WTC11 (cell line): ENCODE measurements at regions not wholly inside any gene's neighbourhood (a gene's known extent, or its start where the extent isn't known, plus 50 kb on each side); places are given as distances from the start of the nearest gene placed in this dataset.

Source experiments
- ATAC-seq: fragments of 200-7000 bp; cut with Tn5 transposase; 2 replicates; pipeline ENCODE4 v1.10.0; 2021; ENCODE audit warnings: mild to moderate bottlenecking, moderate library complexity
- CTCF ChIA-PET: fragments of 300-600 bp; sonication (Branson Sonifier 250); formaldehyde crosslinking; loops from one replicate; lab custom pipeline; 2021; ENCODE audit warnings: antibody characterized with exemption; lab: Charles Lee
- POLR2A ChIA-PET: fragments of 350-600 bp; sonication (Branson Sonifier 250); formaldehyde crosslinking; loops from one replicate; lab custom pipeline; 2021; ENCODE audit warnings: antibody characterized with exemption; lab: Charles Lee
- DNase-seq: peaks from one replicate; pipeline ENCODE4 v3.0.0; 2021; ENCODE audit warnings: low spot score
- H3K27ac Mint-ChIP-seq: 2 replicates; pipeline ENCODE4 v1.8.0; 2021; ENCODE audit warnings: mixed read lengths
- H3K27me3 Mint-ChIP-seq: 2 replicates; pipeline ENCODE4 v1.8.0; 2021; ENCODE audit warnings: low read depth, mild to moderate bottlenecking, moderate library complexity, mixed read lengths
- H3K36me3 Mint-ChIP-seq: 2 replicates; pipeline ENCODE4 v1.8.0; 2021; ENCODE audit warnings: mixed read lengths
- H3K4me1 Mint-ChIP-seq: 2 replicates; pipeline ENCODE4 v1.8.0; 2022; ENCODE audit warnings: mixed read lengths
- H3K4me3 Mint-ChIP-seq: 2 replicates; pipeline ENCODE4 v1.8.0; 2021; ENCODE audit warnings: mild to moderate bottlenecking, moderate library complexity, mixed read lengths
- H3K9me3 Mint-ChIP-seq: 2 replicates; pipeline ENCODE4 v1.8.0; 2021; ENCODE audit warnings: mixed read lengths
- CREM ChIP-seq: sonication (generic); formaldehyde crosslinking; IDR thresholded peaks from 2 replicates; pipeline ENCODE4 v1.8.1; 2022; ENCODE audit warnings: mild to moderate bottlenecking, missing genetic modification reagents, moderate library complexity
- E2F5 ChIP-seq: sonication (generic); formaldehyde crosslinking; IDR thresholded peaks from 2 replicates; pipeline ENCODE4 v1.8.1; 2022; ENCODE audit warnings: mild to moderate bottlenecking, moderate library complexity, missing genetic modification reagents
- FOXK1 ChIP-seq: sonication (generic); formaldehyde crosslinking; IDR thresholded peaks from 2 replicates; pipeline ENCODE4 v1.8.0; 2022; ENCODE audit warnings: mild to moderate bottlenecking, moderate library complexity, missing genetic modification reagents
- GABPB1 ChIP-seq: sonication (generic); formaldehyde crosslinking; IDR thresholded peaks from 2 replicates; pipeline ENCODE4 v1.8.1; 2023; ENCODE audit warnings: mild to moderate bottlenecking, missing genetic modification reagents
- GTF2I ChIP-seq: fragments of 250-450 bp; sonication (Bioruptor Pico); conservative IDR thresholded peaks from 2 replicates; pipeline ENCODE4 v1.4.0; 2021; ENCODE audit warnings: mild to moderate bottlenecking
- JAZF1 ChIP-seq: fragments of 250-450 bp; sonication (Bioruptor Pico); IDR thresholded peaks from 2 replicates; pipeline ENCODE4 v1.9.0; 2021; ENCODE audit warnings: moderate library complexity, mild to moderate bottlenecking, inconsistent platforms
- MLX ChIP-seq: sonication (generic); formaldehyde crosslinking; IDR thresholded peaks from 2 replicates; pipeline ENCODE4 v1.8.1; 2023; ENCODE audit warnings: mild to moderate bottlenecking, missing genetic modification reagents, moderate library complexity
- MXD4 ChIP-seq: fragments of 250-450 bp; sonication (Bioruptor Pico); IDR thresholded peaks from 2 replicates; pipeline ENCODE4 v1.8.0; 2021; ENCODE audit warnings: mild to moderate bottlenecking, moderate library complexity, borderline replicate concordance
- RORB ChIP-seq: fragments of 250-450 bp; sonication (Bioruptor Pico); IDR thresholded peaks from 2 replicates; pipeline ENCODE4 v1.9.0; 2021; ENCODE audit warnings: mild to moderate bottlenecking
- SMAD4 ChIP-seq: sonication (generic); formaldehyde crosslinking; IDR thresholded peaks from 2 replicates; pipeline ENCODE4 v1.8.0; 2022; ENCODE audit warnings: mild to moderate bottlenecking, missing genetic modification reagents
- SOX15 ChIP-seq: fragments of 250-450 bp; sonication (Bioruptor Pico); IDR thresholded peaks from 2 replicates; pipeline ENCODE4 v1.9.0; 2021; ENCODE audit warnings: mild to moderate bottlenecking
- STAT6 ChIP-seq: sonication (generic); formaldehyde crosslinking; conservative IDR thresholded peaks from 2 replicates; pipeline ENCODE4 v1.8.1; 2023; ENCODE audit warnings: mild to moderate bottlenecking, low read depth, missing genetic modification reagents, moderate library complexity
- TEAD4 ChIP-seq: sonication (generic); formaldehyde crosslinking; IDR thresholded peaks from 2 replicates; pipeline ENCODE4 v1.8.0; 2022; ENCODE audit warnings: mild to moderate bottlenecking, missing genetic modification reagents
- ZBTB21 ChIP-seq: sonication (generic); formaldehyde crosslinking; IDR thresholded peaks from 2 replicates; pipeline ENCODE4 v1.8.1; 2023; ENCODE audit warnings: mild to moderate bottlenecking, missing genetic modification reagents, borderline replicate concordance
- ZBTB43 ChIP-seq: sonication (generic); formaldehyde crosslinking; IDR thresholded peaks from 2 replicates; pipeline ENCODE4 v1.8.1; 2023; ENCODE audit warnings: mild to moderate bottlenecking, missing genetic modification reagents
- ZNF121 ChIP-seq: sonication (generic); formaldehyde crosslinking; IDR thresholded peaks from 2 replicates; pipeline ENCODE4 v1.8.0; 2023; ENCODE audit warnings: missing genetic modification reagents
- ZNF532 ChIP-seq: fragments of 250-450 bp; sonication (Bioruptor Pico); IDR thresholded peaks from 2 replicates; pipeline ENCODE4 v1.9.0; 2021; ENCODE audit warnings: mild to moderate bottlenecking, borderline replicate concordance

DNA sequence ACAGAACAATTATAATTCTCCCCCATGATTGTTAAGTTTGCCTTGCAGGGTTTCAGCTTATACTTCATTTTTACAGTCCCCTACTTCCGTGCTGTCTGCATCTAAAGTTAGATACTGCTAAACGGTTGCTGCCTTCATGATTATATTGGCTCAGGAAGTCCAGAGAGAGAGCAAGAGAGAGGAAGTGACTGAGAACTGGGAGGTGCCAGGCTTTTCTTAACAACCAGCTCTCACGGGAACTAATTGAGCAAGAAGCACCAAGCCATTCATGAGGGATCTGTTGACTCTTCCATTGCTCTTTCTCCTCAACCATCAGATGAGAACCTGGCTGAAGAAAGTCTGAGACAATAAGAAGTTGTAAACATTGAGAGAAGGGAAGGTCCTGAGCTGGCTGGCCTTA, 125.5 kb upstream of the SIX2 start (continued):
- TF ChIP-seq ZBTB21 (CRISPR knock-in tag) (no peak), STAT6 (CRISPR knock-in tag) (no peak)

DNA sequence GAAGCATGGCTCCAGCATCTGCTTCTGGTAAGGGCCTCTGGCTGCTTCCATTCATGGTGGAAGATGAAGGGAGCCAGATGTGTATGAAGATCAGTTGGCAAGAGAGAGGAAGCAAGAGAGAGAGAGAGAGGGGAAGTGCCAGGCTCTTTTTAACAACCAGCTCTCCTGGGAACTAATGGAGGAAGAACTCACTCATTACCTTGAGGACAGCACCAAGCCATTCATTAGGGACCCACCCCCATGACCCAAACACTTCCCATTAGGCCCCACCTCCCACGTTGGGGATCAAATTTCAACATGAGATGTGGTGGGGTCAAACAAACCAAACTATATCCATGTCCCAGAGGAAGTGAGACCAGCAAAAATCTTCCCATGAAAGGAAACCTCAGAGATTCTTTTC, 124.8 kb upstream of the SIX2 start:
- Mint-ChIP-seq H3K4me1 (peaks cover 15% of the 10 kb centered on the region), H3K27ac (no peak overlapping the region), H3K36me3 (no peaks in the 10 kb centered on the region)
- POLR2A ChIA-PET: no interaction called here
- DNase-seq: no peak
- peak; percentile 69 for ATAC-seq
- TF ChIP-seq ZBTB43 (no peak), RORB (CRISPR knock-in tag) (no peak), ZNF532 (no peak), MXD4 (no peak), GABPB1 (CRISPR knock-in tag) (no peak), E2F5 (CRISPR knock-in tag) (no peak), SOX15 (CRISPR knock-in tag) (no peak), STAT6 (CRISPR knock-in tag) (no peak), TEAD4 (CRISPR knock-in tag) (no peak), GTF2I (no peak), FOXK1 (no peak), MLX (CRISPR knock-in tag) (no peak), SMAD4 (CRISPR knock-in tag) (no peak), JAZF1 (CRISPR knock-in tag) (no peak), ZNF121 (no peak), CREM (CRISPR knock-in tag) (no peak)
- TF ChIP-seq, all 79 proteins: peak for 0
- peaks cover 3% of the 10 kb centered on the region; the same call in 1 of the 2 replicates for H3K9me3 Mint-ChIP-seq
- H3K4me3 Mint-ChIP-seq: no peak overlapping the region
- H3K27me3 Mint-ChIP-seq: no peaks in the 10 kb centered on the region
- CTCF ChIA-PET: interaction anchor here (1.4 kb wide), 1 partner anchor 152 kb away, joined by 4 read pairs; no protein-coding TSS in a partner anchor
